ENCODE measurements at regions not wholly inside any gene's neighbourhood (a gene's known extent, or its start where the extent isn't known, plus 50 kb on each side); places are given as distances from the start of the nearest gene placed in this dataset.

GRCh38 chr11:70953720-70954119 lies 298.7 kb downstream of the SHANK2 start:
- DNase-seq (ENCODE audit: low read depth), result no peak
- no peak for TF ChIP-seq CTCF (IDR thresholded peaks at IDR 0.05; ENCODE audit: insufficient read depth, low read depth, low read length, missing control alignments)
- H3K4me3 ChIP-seq (ENCODE audit: low read length), result no peak overlapping the region

DNA sequence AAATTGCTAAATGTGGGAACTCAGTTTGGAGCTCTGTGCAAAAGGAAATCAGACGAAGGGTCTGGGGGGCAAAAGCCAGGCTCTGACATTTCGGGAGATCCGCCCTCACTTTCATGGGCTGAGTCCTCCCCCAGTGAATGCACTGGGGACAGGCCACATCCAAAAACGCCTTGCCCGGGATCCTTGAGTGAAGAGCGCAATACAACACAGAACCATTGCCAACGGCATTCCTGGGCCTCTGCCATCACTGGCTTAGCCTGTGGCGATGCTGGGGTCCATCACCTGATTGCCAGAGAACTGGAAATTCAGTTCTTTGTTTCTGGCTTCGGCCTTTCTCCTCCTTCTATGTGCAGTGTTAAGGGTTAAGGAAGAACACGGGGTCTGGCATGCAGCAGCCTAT lies 297.9 kb downstream of the SHANK2 start:
- no peak for TF ChIP-seq CTCF (IDR thresholded peaks at IDR 0.05; ENCODE audit: insufficient read depth, low read depth, low read length, missing control alignments)
- no peak overlapping the region for H3K4me3 ChIP-seq (ENCODE audit: low read length)
- DNase-seq (ENCODE audit: low read depth), result no peak

Measured in epithelial cell of esophagus (primary cell).